Testis (tissue), 2 donors: ENCODE measurements at regions not wholly inside any gene's neighbourhood (a gene's known extent, or its start where the extent isn't known, plus 50 kb on each side); places are given as distances from the start of the nearest gene placed in this dataset.

Source experiments
- CTCF ChIP-seq, 3 experiments: fragments of 450-650 bp in 2 of 3; fragments of 200-600 bp in 1 of 3; sonication (generic) in 1 of 3; IDR thresholded peaks; one replicate each; pipeline ENCODE4 v1.5.1; 2016 to 2019; ENCODE audit warnings: antibody characterized with exemption in 3 of 3, mild to moderate bottlenecking in 2 of 3, moderate library complexity in 1 of 3
- POLR2A ChIP-seq: fragments of 450-650 bp; IDR thresholded peaks from one replicate; pipeline ENCODE4 v1.6.1; 2017; ENCODE audit warnings: antibody characterized with exemption, mild to moderate bottlenecking, moderate library complexity

- no peak for TF ChIP-seq CTCF (IDR thresholded peaks at IDR 0.05)
- TF ChIP-seq POLR2A = no peak
Measured at GRCh38 chr13:97826421-97827012, 127.0 kb upstream of the IPO5 start.
